ENCODE measurements at regions not wholly inside any gene's neighbourhood (a gene's known extent, or its start where the extent isn't known, plus 50 kb on each side); places are given as distances from the start of the nearest gene placed in this dataset.

- Histone ChIP-seq H3K4me1 (no peaks in the 10 kb centered on the region), H3K4me3 (no peak overlapping the region), H3K27me3 (no peaks in the 10 kb centered on the region), H3K27ac (no peak overlapping the region), H3K36me3 (no peaks in the 10 kb centered on the region), H3K9me3 (no peaks in the 10 kb centered on the region)
- no peak for TF ChIP-seq CTCF (IDR thresholded peaks at IDR 0.05)
- no peak for DNase-seq (ENCODE audit: low spot score)
Measured at GRCh38 chr5:165616490-165617405, 2111.3 kb downstream of the MAT2B start.

- H3K4me1 ChIP-seq, result no peaks in the 10 kb centered on the region
- DNase-seq (ENCODE audit: low spot score), result no peak
- no peaks in the 10 kb centered on the region for H3K9me3 ChIP-seq
- no peak overlapping the region for H3K4me3 ChIP-seq
- H3K27me3 ChIP-seq, result no peaks in the 10 kb centered on the region
- no peaks in the 10 kb centered on the region for H3K36me3 ChIP-seq
- no peak for TF ChIP-seq CTCF (IDR thresholded peaks at IDR 0.05)
- H3K27ac ChIP-seq, result no peak overlapping the region
Measured at GRCh38 chr5:165617491-165617890, 2112.1 kb downstream of the MAT2B start.

- Histone ChIP-seq H3K27me3 (no peaks in the 10 kb centered on the region), H3K36me3 (no peaks in the 10 kb centered on the region), H3K9me3 (no peaks in the 10 kb centered on the region), H3K4me3 (no peak overlapping the region), H3K4me1 (no peaks in the 10 kb centered on the region), H3K27ac (peak overlapping the region in 1 of 2 donors; percentile 48)
- DNase-seq (ENCODE audit: low spot score), result no peak
- no peak for TF ChIP-seq CTCF (IDR thresholded peaks at IDR 0.05)
Measured at GRCh38 chr5:165620394-165620793, 2115.0 kb downstream of the MAT2B start.

GRCh38 chr5:165622864-165623536, 2117.6 kb downstream of the MAT2B start:
- TF ChIP-seq CTCF (IDR thresholded peaks at IDR 0.05), result no peak
- H3K27me3 ChIP-seq, result no peaks in the 10 kb centered on the region
- no peak for DNase-seq (ENCODE audit: low spot score)
- H3K27ac ChIP-seq, result no peak overlapping the region
- no peaks in the 10 kb centered on the region for H3K36me3 ChIP-seq
- H3K9me3 ChIP-seq, result no peaks in the 10 kb centered on the region
- no peaks in the 10 kb centered on the region for H3K4me1 ChIP-seq
- H3K4me3 ChIP-seq, result no peak overlapping the region

GRCh38 chr5:165624166-165624946, 2118.9 kb downstream of the MAT2B start:
- Histone ChIP-seq H3K4me3 (no peak overlapping the region), H3K27me3 (no peaks in the 10 kb centered on the region), H3K9me3 (no peaks in the 10 kb centered on the region), H3K36me3 (no peaks in the 10 kb centered on the region), H3K27ac (no peak overlapping the region), H3K4me1 (no peaks in the 10 kb centered on the region)
- TF ChIP-seq CTCF (IDR thresholded peaks at IDR 0.05), result no peak
- DNase-seq (ENCODE audit: low spot score), result no peak
